NCI-H2227 treated with DMSO at 0.1 percent for 48 hours (cell line): ENCODE measurements at regions not wholly inside any gene's neighbourhood (a gene's known extent, or its start where the extent isn't known, plus 50 kb on each side); places are given as distances from the start of the nearest gene placed in this dataset.

Experiments used
- DNase-seq: peaks from one replicate; lab custom pipeline; 2025; lab: John Stamatoyannopoulos, UW

- no peak for DNase-seq
Observed at GRCh38 chrX:4243759-4244158, 530.3 kb upstream of the PRKX start.

GRCh38 chrX:4240541-4241194 lies 527.2 kb upstream of the PRKX start:
- no peak for DNase-seq

GRCh38 chrX:4239650-4240540 lies 526.4 kb upstream of the PRKX start:
- DNase-seq, result no peak

GRCh38 chrX:4238916-4239315 lies 525.5 kb upstream of the PRKX start:
- no peak for DNase-seq

GRCh38 chrX:4225086-4225485 lies 511.6 kb upstream of the PRKX start:
- DNase-seq, result no peak

- DNase-seq, result no peak
Observed at GRCh38 chrX:4206941-4207340, 493.5 kb upstream of the PRKX start.

- no peak for DNase-seq
Observed at GRCh38 chrX:4197971-4198370, 484.5 kb upstream of the PRKX start.

- DNase-seq, result no peak
Observed at GRCh38 chrX:4193500-4194155, 480.2 kb upstream of the PRKX start.

- no peak for DNase-seq
Observed at GRCh38 chrX:4186331-4186730, 472.9 kb upstream of the PRKX start.

GRCh38 chrX:4185086-4185485 lies 471.6 kb upstream of the PRKX start:
- DNase-seq, result no peak

GRCh38 chrX:4182408-4182806 lies 469.0 kb upstream of the PRKX start:
- DNase-seq, result no peak

- no peak for DNase-seq
Observed at GRCh38 chrX:4181782-4182407, 468.4 kb upstream of the PRKX start.

GRCh38 chrX:4179031-4179430 lies 465.6 kb upstream of the PRKX start:
- no peak for DNase-seq

- DNase-seq, result no peak
Observed at GRCh38 chrX:4175221-4175620, 461.8 kb upstream of the PRKX start.

- DNase-seq, result no peak
Observed at GRCh38 chrX:4173743-4174142, 460.3 kb upstream of the PRKX start.

GRCh38 chrX:4151798-4152197 lies 438.3 kb upstream of the PRKX start:
- no peak for DNase-seq

- no peak for DNase-seq
Observed at GRCh38 chrX:4150259-4150658, 436.8 kb upstream of the PRKX start.

- no peak for DNase-seq
Observed at GRCh38 chrX:4129626-4130025, 416.2 kb upstream of the PRKX start.

- DNase-seq, result no peak
Observed at GRCh38 chrX:4118666-4119530, 405.4 kb upstream of the PRKX start.

- DNase-seq, result no peak
Observed at GRCh38 chrX:4110964-4111363, 397.5 kb upstream of the PRKX start.

- DNase-seq, result no peak
Observed at GRCh38 chrX:4094926-4095325, 381.5 kb upstream of the PRKX start.
